GM21447 (cell line): ENCODE measurements at regions not wholly inside any gene's neighbourhood (a gene's known extent, or its start where the extent isn't known, plus 50 kb on each side); places are given as distances from the start of the nearest gene placed in this dataset.

Experiments used
- ATAC-seq: cut with Tn5 transposase; IDR thresholded peaks from one replicate; pipeline ENCODE4 v1.9.1; 2021; ENCODE audit not compliant: unreplicated experiment

DNA sequence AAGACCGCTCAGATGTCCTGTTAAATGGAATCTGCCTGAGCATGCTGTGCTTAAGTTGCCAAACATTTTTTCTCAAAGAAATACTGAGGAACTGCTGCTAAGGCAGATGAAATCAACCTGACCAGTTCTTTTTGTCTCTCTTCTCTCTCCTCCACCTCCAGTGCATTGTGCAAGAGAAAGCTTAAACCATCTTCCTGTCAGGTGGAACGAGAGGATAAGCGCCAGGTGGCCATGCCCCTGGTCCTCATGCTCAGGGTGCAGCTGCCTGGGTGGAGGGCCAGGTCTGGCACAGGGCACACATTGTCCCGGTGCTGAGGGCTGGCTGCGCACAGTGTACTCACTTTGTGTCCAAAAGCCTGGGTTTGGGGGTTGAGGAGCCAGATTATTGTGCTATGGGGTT, 176.2 kb upstream of the TP63 start:
- no peak for ATAC-seq

DNA sequence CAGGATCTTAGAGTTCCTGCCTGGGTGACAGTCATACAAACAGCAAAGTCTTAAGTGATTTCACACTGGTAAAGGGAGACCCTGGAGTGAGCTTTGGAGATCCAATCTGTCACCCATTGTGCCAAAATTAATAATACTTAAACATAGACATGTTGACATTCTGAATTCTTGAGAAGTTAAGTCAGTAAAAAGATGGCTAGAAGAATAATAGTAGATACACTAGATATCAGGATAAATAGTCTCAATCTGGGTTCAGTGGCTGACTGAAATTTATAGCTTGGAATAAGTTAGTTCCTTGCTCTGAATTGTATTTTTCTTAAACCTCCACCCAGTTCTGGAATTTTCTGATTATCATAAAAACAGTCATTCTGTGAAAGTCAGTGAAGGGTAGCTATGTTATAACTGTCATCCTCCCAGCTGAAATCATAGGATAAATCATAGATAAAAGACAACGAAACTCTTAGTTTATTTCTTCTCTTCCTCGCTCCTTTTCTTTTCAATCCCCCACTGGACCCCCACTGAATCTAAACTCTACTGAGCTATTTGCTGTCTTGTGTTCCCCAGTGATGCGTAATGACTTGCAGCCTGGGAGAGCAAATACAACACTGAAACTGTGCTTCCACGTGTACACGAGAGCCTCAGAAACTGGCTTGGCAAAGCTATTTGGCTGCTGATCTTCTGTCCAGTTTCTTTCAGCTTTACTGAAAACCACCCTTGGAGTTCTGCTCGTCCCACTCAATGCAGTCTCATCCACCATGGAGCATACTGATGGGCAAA, 175.4 kb upstream of the TP63 start:
- no peak for ATAC-seq

DNA sequence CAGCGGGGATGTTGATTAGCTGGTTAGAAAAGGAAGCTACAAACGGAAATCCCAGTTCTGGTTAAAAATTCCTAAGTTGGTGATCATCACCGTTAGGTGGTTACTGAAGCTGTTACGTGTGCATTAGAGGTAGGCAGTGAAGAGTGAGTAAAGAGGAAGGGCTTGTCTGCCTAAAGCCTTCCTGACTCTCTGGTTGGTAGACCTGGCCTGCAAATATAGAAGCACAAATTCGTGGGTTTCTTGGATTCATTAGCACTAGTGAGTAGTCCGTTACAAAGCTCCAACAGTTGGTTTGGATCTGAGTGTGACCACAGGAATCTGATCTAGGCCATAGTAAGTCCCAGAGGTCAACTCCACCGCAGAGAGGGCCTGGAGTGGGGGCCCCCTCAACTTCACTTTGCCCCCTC, 174.0 kb upstream of the TP63 start:
- ATAC-seq, result no peak

- ATAC-seq, result no peak
These were observed 173.4 kb upstream of the TP63 start for GRCh38 chr3:189457631-189458412.

- ATAC-seq, result no peak
These were observed 172.7 kb upstream of the TP63 start for GRCh38 chr3:189458528-189458927.

GRCh38 chr3:189459231-189459630, 172.0 kb upstream of the TP63 start:
- no peak for ATAC-seq

DNA sequence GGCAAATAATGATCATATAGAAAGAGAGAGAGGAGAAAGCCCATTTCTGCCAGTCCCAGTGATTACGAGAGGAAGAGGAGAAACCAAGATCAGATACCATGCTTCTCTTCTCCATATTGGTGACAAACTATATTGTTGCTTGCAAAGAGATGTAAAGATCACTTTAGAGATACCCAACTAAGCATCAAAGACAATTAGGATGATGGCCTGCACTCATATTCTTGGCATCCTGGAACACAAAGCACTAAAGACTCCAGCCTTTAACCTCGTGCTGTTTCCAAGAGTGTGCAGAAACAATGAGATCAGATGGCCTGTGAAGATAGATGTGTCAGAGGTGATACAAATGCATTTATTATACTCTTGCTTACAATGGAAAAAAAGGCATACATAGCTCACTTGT, 170.7 kb upstream of the TP63 start:
- no peak for ATAC-seq

GRCh38 chr3:189464799-189465198, 166.4 kb upstream of the TP63 start:
- no peak for ATAC-seq

- no peak for ATAC-seq
These were observed 165.2 kb upstream of the TP63 start for GRCh38 chr3:189466004-189466403.

GRCh38 chr3:189467451-189467850, 163.7 kb upstream of the TP63 start:
- no peak for ATAC-seq

DNA sequence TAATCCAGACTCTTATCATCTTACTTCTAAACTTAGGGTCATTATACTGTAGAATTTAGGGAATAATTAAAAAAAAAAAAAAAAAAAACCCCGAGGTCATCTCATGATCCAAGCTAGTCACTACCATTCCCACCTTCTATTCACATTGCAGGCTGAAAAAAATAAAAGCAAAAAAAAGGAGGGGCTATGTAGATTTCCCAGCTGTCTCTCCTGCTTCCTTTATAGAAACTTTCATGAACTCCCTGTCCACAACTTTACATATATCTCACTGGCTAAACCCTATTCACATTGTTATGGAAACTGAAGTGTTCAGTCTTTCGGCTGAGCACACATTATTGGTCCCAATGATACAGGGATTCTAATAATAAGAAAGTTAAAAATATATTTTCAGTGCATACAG, 156.2 kb upstream of the TP63 start:
- ATAC-seq, result no peak

GRCh38 chr3:189477614-189478013, 153.6 kb upstream of the TP63 start:
- ATAC-seq, result no peak

DNA sequence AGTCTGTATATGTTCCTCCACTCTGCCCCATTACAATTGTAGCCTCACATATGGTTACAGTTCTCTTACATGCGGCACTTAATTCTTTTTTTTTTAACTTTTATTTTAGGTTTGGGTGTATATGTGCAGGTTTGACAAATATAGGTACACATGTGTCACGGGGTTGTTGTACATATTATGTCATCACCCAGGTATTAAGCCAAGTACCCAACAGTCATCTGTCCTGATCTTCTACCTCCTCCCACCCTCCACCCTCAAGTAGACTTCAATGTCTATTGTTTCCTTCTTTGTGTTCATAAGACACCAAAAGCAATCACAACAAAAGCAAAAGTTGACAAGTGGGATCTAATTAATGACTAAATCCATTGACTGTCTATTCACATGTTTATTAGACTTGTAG, 144.6 kb upstream of the TP63 start:
- ATAC-seq, result no peak

DNA sequence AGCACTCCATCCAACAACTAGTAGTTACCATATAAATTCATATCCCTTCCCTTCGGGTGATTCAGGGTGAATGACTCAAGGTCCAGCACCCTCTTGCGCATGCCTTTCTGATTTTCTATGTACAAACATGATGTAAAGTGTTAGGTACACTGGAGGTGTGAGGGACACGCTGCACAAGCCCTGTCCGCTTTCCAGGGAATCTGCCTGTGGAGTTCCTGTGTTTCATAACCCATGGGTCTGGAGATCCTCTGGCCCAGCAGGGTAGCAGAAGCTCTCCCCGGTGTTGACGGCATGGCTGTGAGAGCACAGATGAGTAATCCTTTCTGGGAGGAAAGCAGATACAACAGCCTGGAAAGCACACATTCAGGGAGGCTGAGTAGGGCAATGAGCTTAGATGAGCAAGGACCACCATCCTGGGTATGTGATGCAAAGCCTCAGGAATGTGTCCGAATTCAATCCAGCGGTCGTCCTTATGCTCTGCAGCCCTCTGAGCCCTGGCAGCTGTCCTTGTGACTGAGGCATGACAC, 142.9 kb upstream of the TP63 start:
- ATAC-seq, result no peak

- no peak for ATAC-seq
These were observed 140.9 kb upstream of the TP63 start for GRCh38 chr3:189490337-189490736.

DNA sequence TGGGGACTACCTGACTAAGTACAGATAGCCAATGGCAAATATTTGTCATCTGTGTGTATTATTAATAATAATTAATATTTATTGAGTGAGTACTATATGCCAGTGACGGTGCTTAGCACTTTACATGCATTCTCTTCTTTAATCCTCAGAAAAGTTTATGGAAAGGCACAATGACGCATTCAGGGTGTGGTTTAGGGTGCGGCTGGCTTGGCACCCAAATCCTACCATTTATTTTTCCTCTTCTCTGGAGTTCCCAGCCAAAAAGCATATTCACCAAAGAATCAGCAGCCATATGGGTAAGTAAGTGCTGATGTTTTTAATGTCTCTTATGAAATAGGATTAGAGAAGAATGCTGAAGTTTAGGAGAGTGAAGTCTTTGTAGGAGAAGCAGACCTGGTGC, 140.4 kb upstream of the TP63 start:
- no peak for ATAC-seq

DNA sequence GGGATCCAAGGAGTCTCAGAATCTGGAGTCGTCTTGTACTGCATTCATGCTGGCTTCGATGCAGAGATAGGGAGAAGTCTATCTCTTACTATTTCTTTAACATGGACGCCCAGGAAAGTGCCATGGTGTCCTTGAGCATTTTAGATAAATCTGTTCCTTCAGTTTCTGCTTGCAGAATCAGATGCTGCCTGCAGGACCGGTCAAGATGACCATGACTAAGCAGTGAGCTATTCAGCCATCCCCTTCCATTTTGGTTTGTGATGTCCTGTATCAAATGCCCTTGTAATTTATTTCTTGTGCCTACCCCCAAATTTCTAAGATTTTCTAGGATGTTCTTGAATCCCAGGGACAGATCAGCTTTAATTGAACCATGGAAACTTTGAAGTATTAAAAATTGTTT, 139.4 kb upstream of the TP63 start:
- ATAC-seq, result no peak

- no peak for ATAC-seq
These were observed 137.9 kb upstream of the TP63 start for GRCh38 chr3:189493271-189493670.

DNA sequence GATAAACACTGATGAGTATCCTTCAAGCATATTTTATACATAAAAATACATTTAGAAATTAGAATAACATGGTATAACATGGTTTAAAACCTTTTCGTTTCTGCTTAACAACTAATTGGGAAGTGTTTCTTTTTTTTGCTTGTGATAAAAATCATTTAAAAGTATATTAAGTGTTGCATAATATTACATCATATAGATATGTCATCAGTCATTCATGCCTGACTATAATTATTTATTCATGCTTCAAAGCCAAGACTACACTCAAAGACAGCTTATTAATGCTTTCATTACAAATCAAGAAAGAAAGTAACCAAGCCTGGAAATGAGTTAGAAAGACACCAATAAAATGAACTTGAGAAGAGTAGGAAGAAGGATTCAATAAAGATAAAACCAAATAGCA, 136.6 kb upstream of the TP63 start:
- ATAC-seq, result no peak

GRCh38 chr3:189496375-189497138, 134.6 kb upstream of the TP63 start:
- no peak for ATAC-seq

GRCh38 chr3:189498995-189499704, 132.0 kb upstream of the TP63 start:
- ATAC-seq, result no peak
